HG03565 (cell line): ENCODE measurements at regions not wholly inside any gene's neighbourhood (a gene's known extent, or its start where the extent isn't known, plus 50 kb on each side); places are given as distances from the start of the nearest gene placed in this dataset.

Experiments
- ATAC-seq: cut with Tn5 transposase; IDR thresholded peaks from one replicate; pipeline ENCODE4 v1.9.1; 2021; ENCODE audit warnings: mild to moderate bottlenecking, moderate library complexity; ENCODE audit not compliant: unreplicated experiment

- no peak for ATAC-seq
Measured at GRCh38 chr2:151157000-151157735, 104.5 kb downstream of the RBM43 start.

GRCh38 chr2:151156431-151156830 is 105.2 kb downstream of the RBM43 start:
- ATAC-seq: no peak

- no peak for ATAC-seq
Measured at GRCh38 chr2:151153601-151154000, 108.1 kb downstream of the RBM43 start.

GRCh38 chr2:151150331-151151320 is 111.0 kb downstream of the RBM43 start:
- no peak for ATAC-seq

GRCh38 chr2:151138507-151138906 is 123.2 kb downstream of the RBM43 start:
- no peak for ATAC-seq

GRCh38 chr2:151137526-151137925 is 124.1 kb downstream of the RBM43 start:
- ATAC-seq: no peak

GRCh38 chr2:151120011-151120410 is 141.7 kb downstream of the RBM43 start:
- no peak for ATAC-seq

- no peak for ATAC-seq
Measured at GRCh38 chr2:151119374-151119773, 142.3 kb downstream of the RBM43 start.

- no peak for ATAC-seq
Measured at GRCh38 chr2:151118269-151118668, 143.4 kb downstream of the RBM43 start.

GRCh38 chr2:151114874-151115273 is 146.8 kb downstream of the RBM43 start:
- no peak for ATAC-seq

GRCh38 chr2:151113318-151113717 is 148.3 kb downstream of the RBM43 start:
- ATAC-seq: no peak

- no peak for ATAC-seq
Measured at GRCh38 chr2:151111599-151112278, 149.9 kb downstream of the RBM43 start.

- no peak for ATAC-seq
Measured at GRCh38 chr2:151106805-151107506, 154.7 kb downstream of the RBM43 start.

GRCh38 chr2:151103551-151103950 is 158.1 kb downstream of the RBM43 start:
- ATAC-seq: no peak

GRCh38 chr2:151102226-151102625 is 159.4 kb downstream of the RBM43 start:
- no peak for ATAC-seq

- ATAC-seq: no peak
Measured at GRCh38 chr2:151098841-151099240, 162.8 kb downstream of the RBM43 start.

GRCh38 chr2:151097895-151098294 is 163.8 kb downstream of the RBM43 start:
- no peak for ATAC-seq

- no peak for ATAC-seq
Measured at GRCh38 chr2:151097128-151097527, 164.5 kb downstream of the RBM43 start.

GRCh38 chr2:151096235-151096634 is 165.4 kb downstream of the RBM43 start:
- no peak for ATAC-seq

GRCh38 chr2:151095463-151095862 is 166.2 kb downstream of the RBM43 start:
- no peak for ATAC-seq

GRCh38 chr2:151091583-151091982 is 170.1 kb downstream of the RBM43 start:
- ATAC-seq: no peak
